Pancreas (tissue), 10 donors: ENCODE measurements at regions not wholly inside any gene's neighbourhood (a gene's known extent, or its start where the extent isn't known, plus 50 kb on each side); places are given as distances from the start of the nearest gene placed in this dataset.

Experiments
- ATAC-seq, 4 donors: fragments of 200-7000 bp; cut with Tn5 transposase; one replicate each; pipeline versions ENCODE4 v1.8.0 to v1.9.1; 2020; ENCODE audit warnings: mild to moderate bottlenecking in 4 of 4, moderate library complexity in 4 of 4
- DNase-seq, 6 donors: peaks; one replicate each; pipeline ENCODE4 v3.0.0-alpha.2; 2020
- FAIRE-seq: peaks from 2 replicates; lab custom pipeline; 2012; peaks lifted over from hg19 to GRCh38; lab: Jason Lieb, UNC
- H3K27ac ChIP-seq, 4 donors: fragments of 200-600 bp; sonication (generic); 1 replicate in 3 of 4; 2 replicates in 1 of 4; pipeline versions ENCODE4 v1.5.0 to v1.8.0; 2020
- H3K27me3 ChIP-seq, 4 donors: fragments of 200-600 bp; one replicate each; pipeline ENCODE4 v1.8.0; 2021
- H3K36me3 ChIP-seq, 3 donors: fragments of 200-600 bp; sonication (generic) in 1 of 3; one replicate each; pipeline versions ENCODE4 v1.5.0 to v1.8.0; 2020 to 2021
- H3K4me1 ChIP-seq, 3 donors: fragments of 200-600 bp; one replicate each; pipeline ENCODE4 v1.8.0; 2021
- H3K4me3 ChIP-seq, 4 donors: fragments of 200-600 bp; sonication (generic) in 2 of 4; one replicate each; pipeline versions ENCODE4 v1.5.0 to v1.8.0; 2020 to 2021
- H3K9me3 ChIP-seq, 4 donors: fragments of 200-600 bp; one replicate each; pipeline ENCODE4 v1.8.0; 2021
- WGBS, 2 donors: extraction: QIAGEN DNeasy Blood & Tissue Kit; methylation state at CpG; one replicate each; pipeline ENCODE4 v1.1.7; 2013; 5-methylcytosine and 5-hydroxymethylcytosine counted together
- intact Hi-C, 3 donors: fragments of 100-400 bp; cut with DNase I; formaldehyde crosslinking; loops; one replicate each; pipeline versions ENCODE4 v1.11.1 to v1.14.2; 2022
- TF ChIP-seq, protein P1 (sequence below), 4 donors: fragments of 200-600 bp; sonication (generic) in 3 of 4; IDR thresholded peaks; one replicate each; pipeline versions ENCODE4 v1.5.0 to v1.8.0; 2021; ENCODE audit warnings: antibody characterized with exemption in 4 of 4
- donor health status: healthy with polysubstance abuse.
- donor health status: DM: no; HTN: no; CAD: no; lungs with moderate emphysema.
- donor health status: DM: no; HTN: no; CAD: no.
- donor health status: control.
- donor health status: control.
- donor health status: Bipolar disorder and iron deficiency.
- donor health status: DM: yes; HTN: yes; CAD: no.
- donor health status: DM: no; HTN: no; CAD: no.
- donor health status: DM: no; HTN: no; CAD: no.
- donor health status: DM: yes; HTN: yes; CAD: no.

DNA sequence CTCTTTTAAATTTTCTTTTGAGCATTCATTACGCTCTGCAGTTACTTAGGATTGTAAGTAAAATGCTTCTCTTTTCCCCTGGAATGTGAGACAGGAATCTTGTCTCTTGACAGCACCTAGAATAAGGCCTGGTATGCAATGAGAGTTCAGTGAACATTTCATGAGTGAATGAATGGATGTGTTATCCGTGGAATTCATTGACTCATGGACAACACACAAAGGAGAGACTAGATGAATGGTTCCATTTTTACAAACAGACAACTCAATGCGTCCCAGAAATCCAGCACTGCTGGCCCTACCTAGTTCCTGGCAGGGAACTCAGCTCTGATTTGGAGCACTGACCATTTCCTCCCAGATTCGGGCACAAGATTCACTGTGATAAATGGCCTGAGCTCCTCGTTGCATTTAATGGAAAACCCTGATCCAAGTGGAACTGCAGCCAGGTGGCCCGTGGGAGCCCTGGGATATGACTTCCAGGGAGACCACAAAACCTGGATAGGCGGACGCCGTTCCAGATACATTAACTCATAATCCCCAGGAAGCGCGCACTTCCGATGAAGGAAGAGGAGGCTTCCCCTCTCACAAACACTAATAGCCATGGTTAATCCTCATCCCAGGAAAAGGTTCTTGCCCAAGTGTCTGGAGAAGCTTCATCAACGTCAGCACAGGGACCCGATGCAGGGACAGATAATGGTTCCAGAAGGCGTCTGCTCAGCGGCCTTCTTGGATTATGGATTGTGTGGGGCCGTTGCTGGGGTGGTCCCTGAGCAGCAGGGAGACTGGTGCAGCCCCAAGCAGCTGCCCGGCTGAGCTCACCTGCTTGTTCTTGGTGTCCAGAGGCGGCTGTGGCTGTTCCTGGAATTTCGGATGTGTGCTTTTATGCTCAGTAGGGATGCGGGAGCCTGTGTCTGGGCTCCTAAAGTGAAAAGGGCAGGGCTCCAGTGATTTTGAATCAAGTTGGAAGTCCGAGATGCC is 211.1 kb upstream of the TSHZ3 start:
- H3K4me1 ChIP-seq, result no peaks in the 10 kb centered on the region
- FAIRE-seq (no peak), ATAC-seq (no peak), DNase-seq (no peak)
- no peaks in the 10 kb centered on the region for H3K27me3 ChIP-seq
- H3K27ac ChIP-seq, result no peak overlapping the region
- intact Hi-C loops, result no loop called here
- H3K9me3 ChIP-seq, result no peaks in the 10 kb centered on the region
- TF ChIP-seq, protein P1, sequence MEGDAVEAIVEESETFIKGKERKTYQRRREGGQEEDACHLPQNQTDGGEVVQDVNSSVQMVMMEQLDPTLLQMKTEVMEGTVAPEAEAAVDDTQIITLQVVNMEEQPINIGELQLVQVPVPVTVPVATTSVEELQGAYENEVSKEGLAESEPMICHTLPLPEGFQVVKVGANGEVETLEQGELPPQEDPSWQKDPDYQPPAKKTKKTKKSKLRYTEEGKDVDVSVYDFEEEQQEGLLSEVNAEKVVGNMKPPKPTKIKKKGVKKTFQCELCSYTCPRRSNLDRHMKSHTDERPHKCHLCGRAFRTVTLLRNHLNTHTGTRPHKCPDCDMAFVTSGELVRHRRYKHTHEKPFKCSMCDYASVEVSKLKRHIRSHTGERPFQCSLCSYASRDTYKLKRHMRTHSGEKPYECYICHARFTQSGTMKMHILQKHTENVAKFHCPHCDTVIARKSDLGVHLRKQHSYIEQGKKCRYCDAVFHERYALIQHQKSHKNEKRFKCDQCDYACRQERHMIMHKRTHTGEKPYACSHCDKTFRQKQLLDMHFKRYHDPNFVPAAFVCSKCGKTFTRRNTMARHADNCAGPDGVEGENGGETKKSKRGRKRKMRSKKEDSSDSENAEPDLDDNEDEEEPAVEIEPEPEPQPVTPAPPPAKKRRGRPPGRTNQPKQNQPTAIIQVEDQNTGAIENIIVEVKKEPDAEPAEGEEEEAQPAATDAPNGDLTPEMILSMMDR (IDR thresholded peaks at IDR 0.05), result no peak
- H3K36me3 ChIP-seq, result no peaks in the 10 kb centered on the region
- WGBS, 2 donors, result 62 to 75% methylated on average over 22 of the region's 22 CpGs
- no peak overlapping the region for H3K4me3 ChIP-seq

DNA sequence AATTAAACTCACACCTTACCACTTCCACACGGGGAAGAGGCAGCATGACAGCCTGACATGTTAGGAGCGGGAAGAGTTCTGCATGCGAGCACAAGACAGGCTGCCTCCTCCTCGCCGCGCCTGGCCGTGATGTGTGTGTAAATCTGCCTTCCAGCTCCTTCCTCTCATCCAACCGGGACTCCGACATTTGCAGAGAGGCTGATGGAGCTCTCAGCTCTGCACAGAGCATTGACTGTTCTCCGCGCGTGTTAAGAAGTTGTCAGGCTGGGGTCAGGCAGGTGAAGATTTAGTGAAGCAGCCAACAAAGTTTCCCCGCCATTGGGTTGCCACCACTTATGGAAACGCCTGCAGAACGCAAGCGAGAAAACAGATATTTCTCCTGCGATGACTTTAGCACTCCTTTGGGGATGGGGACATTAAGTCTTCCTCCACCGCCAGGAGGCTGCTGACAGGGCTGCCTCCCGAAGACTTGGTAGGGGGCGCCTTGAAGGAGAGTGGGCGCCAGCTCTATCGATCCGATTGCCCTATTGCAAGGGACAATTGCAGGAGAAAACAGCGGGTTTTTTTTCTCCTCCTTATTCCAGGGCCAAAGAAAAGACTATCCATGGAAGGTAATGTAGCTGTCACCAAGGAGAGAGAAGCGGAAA is 213.9 kb upstream of the TSHZ3 start:
- 76 to 81% methylated on average over 25 of the region's 25 CpGs for WGBS, 2 donors
- TF ChIP-seq, protein P1 (IDR thresholded peaks at IDR 0.05), result no peak
- intact Hi-C loops, result no loop called here
- no peak overlapping the region for H3K4me3 ChIP-seq
- DNase-seq, result no peak
- no peaks in the 10 kb centered on the region for H3K36me3 ChIP-seq
- H3K27ac ChIP-seq, result no peak overlapping the region
- H3K27me3 ChIP-seq, result no peaks in the 10 kb centered on the region
- FAIRE-seq, result no peak
- no peaks in the 10 kb centered on the region for H3K4me1 ChIP-seq
- H3K9me3 ChIP-seq, result no peaks in the 10 kb centered on the region
- no peak for ATAC-seq

DNA sequence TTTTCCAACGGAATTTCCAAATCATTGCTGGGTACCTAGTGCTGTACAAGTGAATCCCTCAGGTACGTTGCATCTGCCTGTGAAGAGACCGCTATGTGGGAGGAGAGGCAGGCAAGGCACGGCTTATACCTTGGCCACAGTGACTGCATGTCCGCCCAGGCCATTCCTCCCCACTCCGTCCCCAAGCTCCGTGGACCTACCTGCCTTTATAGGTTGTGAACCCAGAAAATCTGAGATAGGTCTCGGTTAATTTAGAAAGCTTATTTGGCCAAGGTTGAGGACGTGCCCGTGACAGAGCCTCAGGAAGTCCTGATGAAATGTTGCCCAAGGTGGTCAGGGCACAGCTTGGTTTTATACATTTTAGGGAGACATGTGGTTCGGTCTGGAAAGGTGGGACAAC is 218.5 kb upstream of the TSHZ3 start:
- Histone ChIP-seq H3K4me1 (no peaks in the 10 kb centered on the region), H3K4me3 (no peak overlapping the region), H3K36me3 (no peaks in the 10 kb centered on the region), H3K27me3 (no peaks in the 10 kb centered on the region), H3K27ac (no peak overlapping the region), H3K9me3 (no peaks in the 10 kb centered on the region)
- ATAC-seq (no peak), DNase-seq (no peak), FAIRE-seq (no peak)
- intact Hi-C loops, result no loop called here
- WGBS, 2 donors, result 65 to 84% methylated on average over 11 of the region's 11 CpGs
- TF ChIP-seq, protein P1 (IDR thresholded peaks at IDR 0.05), result no peak

DNA sequence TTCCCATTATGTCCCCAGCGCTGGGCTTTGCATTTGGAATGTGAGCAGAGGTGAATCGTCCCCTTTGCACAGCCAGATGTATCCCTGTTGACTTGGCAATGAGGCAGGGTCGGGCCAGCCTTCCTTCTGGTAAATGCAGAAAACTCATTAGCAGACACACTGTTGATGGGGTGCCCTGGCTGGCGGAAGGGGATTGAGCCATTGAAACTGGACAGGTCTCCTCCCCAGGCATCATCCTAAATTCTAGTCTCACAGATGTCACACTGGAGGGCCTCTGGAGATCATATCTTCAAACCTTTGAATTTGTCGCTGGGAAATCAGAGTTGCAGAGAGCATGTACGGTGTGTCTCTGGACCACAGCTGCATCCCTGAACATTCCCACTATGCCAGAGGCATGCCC is 219.5 kb upstream of the TSHZ3 start:
- DNase-seq, result no peak
- Histone ChIP-seq H3K27me3 (peaks cover 0 to 9% (median 0%) of the 10 kb centered on the region in 4 donors), H3K36me3 (no peaks in the 10 kb centered on the region), H3K27ac (no peak overlapping the region), H3K4me1 (no peaks in the 10 kb centered on the region), H3K9me3 (no peaks in the 10 kb centered on the region), H3K4me3 (no peak overlapping the region)
- no peak for FAIRE-seq
- 70 to 77% methylated on average over 6 of the region's 6 CpGs for WGBS, 2 donors
- intact Hi-C loops, result no loop called here
- TF ChIP-seq, protein P1 (IDR thresholded peaks at IDR 0.05), result no peak
- ATAC-seq, result no peak
